ENCODE measurements at regions not wholly inside any gene's neighbourhood (a gene's known extent, or its start where the extent isn't known, plus 50 kb on each side); places are given as distances from the start of the nearest gene placed in this dataset.
A peak's percentile ranks its signal among the peaks of the same experiment; 100 is the strongest.

- Histone ChIP-seq H3K4me3 (ENCODE audit: control insufficient read depth in 2 of 3, extremely low read depth in 1 of 3, insufficient read depth in 2 of 3, low read depth in 1 of 3, low read length in 3 of 3) (no peak overlapping the region), H3K9me1 (ENCODE audit: control insufficient read depth, extremely low read depth, insufficient read depth, low read length) (no peaks in the 10 kb centered on the region), H3K79me2 (ENCODE audit: control insufficient read depth, insufficient read depth, low read length) (no peaks in the 10 kb centered on the region), H3K9ac (ENCODE audit: control insufficient read depth, extremely low read depth, insufficient read depth, low read length) (no peak overlapping the region), H2AFZ (ENCODE audit: control insufficient read depth, low read length) (no peak overlapping the region), H3K27me3 (ENCODE audit: control insufficient read depth, extremely low read depth, insufficient read depth, low read length) (no peaks in the 10 kb centered on the region), H3K9me3 (ENCODE audit: control insufficient read depth, low read depth, low read length) (no peaks in the 10 kb centered on the region), H4K20me1 (ENCODE audit: control insufficient read depth, extremely low read depth, insufficient read depth, low read length) (no peaks in the 10 kb centered on the region), H3K36me3 (ENCODE audit: control insufficient read depth in 2 of 2, extremely low read depth in 1 of 2, insufficient read depth in 2 of 2, low read length in 2 of 2) (no peaks in the 10 kb centered on the region), H3K27ac (ENCODE audit: control insufficient read depth, insufficient read depth, low read length) (no peak overlapping the region), H3K4me1 (ENCODE audit: control insufficient read depth, extremely low read depth, insufficient read depth, low read length) (no peaks in the 10 kb centered on the region), H3K4me2 (ENCODE audit: control insufficient read depth, extremely low read depth, insufficient read depth, low read depth, low read length) (no peak overlapping the region)
- FAIRE-seq (no peak), DNase-seq (ENCODE audit: low read depth, low spot score) (no peak)
- dilution Hi-C loops (cut with MboI; ENCODE audit: extremely low pct_ligation_motif_present, low sequenced_read_pairs), result no loop called here
- TF ChIP-seq CTCF (optimal IDR thresholded peaks at IDR 0.05 in 1 of 3, IDR thresholded peaks at IDR 0.05 in 1 of 3, conservative IDR thresholded peaks at IDR 0.05 in 1 of 3; ENCODE audit: extremely low read depth in 1 of 3, insufficient read depth in 2 of 3, low read length in 3 of 3), result no peak
These were observed 280.9 kb upstream of the EPHA5 start for GRCh38 chr4:65951177-65951576.

- Histone ChIP-seq H3K9me3 (ENCODE audit: control insufficient read depth, low read depth, low read length) (no peaks in the 10 kb centered on the region), H3K4me2 (ENCODE audit: control insufficient read depth, extremely low read depth, insufficient read depth, low read depth, low read length) (no peak overlapping the region), H3K36me3 (ENCODE audit: control insufficient read depth in 2 of 2, extremely low read depth in 1 of 2, insufficient read depth in 2 of 2, low read length in 2 of 2) (no peaks in the 10 kb centered on the region), H3K4me1 (ENCODE audit: control insufficient read depth, extremely low read depth, insufficient read depth, low read length) (no peaks in the 10 kb centered on the region), H2AFZ (ENCODE audit: control insufficient read depth, low read length) (no peak overlapping the region), H3K9me1 (ENCODE audit: control insufficient read depth, extremely low read depth, insufficient read depth, low read length) (no peaks in the 10 kb centered on the region), H3K79me2 (ENCODE audit: control insufficient read depth, insufficient read depth, low read length) (no peaks in the 10 kb centered on the region), H3K27me3 (ENCODE audit: control insufficient read depth, extremely low read depth, insufficient read depth, low read length) (no peaks in the 10 kb centered on the region), H4K20me1 (ENCODE audit: control insufficient read depth, extremely low read depth, insufficient read depth, low read length) (no peaks in the 10 kb centered on the region), H3K27ac (ENCODE audit: control insufficient read depth, insufficient read depth, low read length) (no peak overlapping the region), H3K4me3 (ENCODE audit: control insufficient read depth in 2 of 3, extremely low read depth in 1 of 3, insufficient read depth in 2 of 3, low read depth in 1 of 3, low read length in 3 of 3) (no peak overlapping the region), H3K9ac (ENCODE audit: control insufficient read depth, extremely low read depth, insufficient read depth, low read length) (no peak overlapping the region)
- DNase-seq (ENCODE audit: low read depth, low spot score), result peak; percentile 0
- peak in 1 of 3 experiments; percentile 16 for TF ChIP-seq CTCF (optimal IDR thresholded peaks at IDR 0.05 in 1 of 3, IDR thresholded peaks at IDR 0.05 in 1 of 3, conservative IDR thresholded peaks at IDR 0.05 in 1 of 3; ENCODE audit: extremely low read depth in 1 of 3, insufficient read depth in 2 of 3, low read length in 3 of 3)
- no peak for TF ChIP-seq EZH2 (IDR thresholded peaks at IDR 0.05; ENCODE audit: low read length)
- FAIRE-seq, result peak; percentile 36
- dilution Hi-C loops (cut with MboI; ENCODE audit: extremely low pct_ligation_motif_present, low sequenced_read_pairs), result no loop called here
These were observed 272.8 kb upstream of the EPHA5 start for GRCh38 chr4:65943076-65943475.

Measured in keratinocyte (primary cell).